ENCODE measurements at regions not wholly inside any gene's neighbourhood (a gene's known extent, or its start where the extent isn't known, plus 50 kb on each side); places are given as distances from the start of the nearest gene placed in this dataset.

GRCh38 chr3:62987721-62988120, 112.5 kb upstream of the CADPS start:
- Histone ChIP-seq H3K4me3 (no peak overlapping the region), H3K9me3 (peaks cover 0 to 2% of the 10 kb centered on the region in 2 donors), H3K4me1 (no peaks in the 10 kb centered on the region), H3K27me3 (no peaks in the 10 kb centered on the region), H3K27ac (no peak overlapping the region), H3K36me3 (no peaks in the 10 kb centered on the region)
- TF ChIP-seq CTCF (IDR thresholded peaks at IDR 0.05), result no peak
- ATAC-seq, result no peak
- DNase-seq, result no peak
- intact Hi-C loops (cut with DNase I), result no loop called here

GRCh38 chr3:62990704-62991413, 115.6 kb upstream of the CADPS start:
- DNase-seq, result no peak
- no peak overlapping the region for H3K27ac ChIP-seq
- H3K36me3 ChIP-seq, result no peaks in the 10 kb centered on the region
- no peak overlapping the region for H3K4me3 ChIP-seq
- peaks cover 0 to 2% of the 10 kb centered on the region in 2 donors for H3K9me3 ChIP-seq
- no peaks in the 10 kb centered on the region for H3K27me3 ChIP-seq
- TF ChIP-seq CTCF (IDR thresholded peaks at IDR 0.05), result no peak
- intact Hi-C loops (cut with DNase I), result no loop called here
- H3K4me1 ChIP-seq, result no peaks in the 10 kb centered on the region
- no peak for ATAC-seq

GRCh38 chr3:62992520-62992919, 117.3 kb upstream of the CADPS start:
- no peaks in the 10 kb centered on the region for H3K27me3 ChIP-seq
- no peak for ATAC-seq
- no peak for TF ChIP-seq CTCF (IDR thresholded peaks at IDR 0.05)
- no peak for DNase-seq
- H3K36me3 ChIP-seq, result no peaks in the 10 kb centered on the region
- intact Hi-C loops (cut with DNase I), result no loop called here
- H3K4me3 ChIP-seq, result no peak overlapping the region
- H3K4me1 ChIP-seq, result no peaks in the 10 kb centered on the region
- peaks cover 0 to 2% of the 10 kb centered on the region in 2 donors for H3K9me3 ChIP-seq
- no peak overlapping the region for H3K27ac ChIP-seq

GRCh38 chr3:62995119-62995518, 119.9 kb upstream of the CADPS start:
- no peaks in the 10 kb centered on the region for H3K36me3 ChIP-seq
- ATAC-seq (no peak), DNase-seq (no peak)
- no peaks in the 10 kb centered on the region for H3K4me1 ChIP-seq
- intact Hi-C loops (cut with DNase I), result no loop called here
- no peak for TF ChIP-seq CTCF (IDR thresholded peaks at IDR 0.05)
- peaks cover 0 to 2% of the 10 kb centered on the region in 2 donors for H3K9me3 ChIP-seq
- no peak overlapping the region for H3K27ac ChIP-seq
- H3K27me3 ChIP-seq, result no peaks in the 10 kb centered on the region
- H3K4me3 ChIP-seq, result no peak overlapping the region

- DNase-seq (no peak), ATAC-seq (no peak)
- TF ChIP-seq CTCF (IDR thresholded peaks at IDR 0.05), result no peak
- Histone ChIP-seq H3K36me3 (no peaks in the 10 kb centered on the region), H3K4me1 (no peaks in the 10 kb centered on the region), H3K27me3 (no peaks in the 10 kb centered on the region), H3K9me3 (peaks cover 0 to 2% of the 10 kb centered on the region in 2 donors), H3K27ac (no peak overlapping the region), H3K4me3 (no peak overlapping the region)
- intact Hi-C loops (cut with DNase I), result no loop called here
These were observed 120.3 kb upstream of the CADPS start for GRCh38 chr3:62995530-62995929.
